Fibroblast of the aortic adventitia (primary cell): ENCODE measurements at regions not wholly inside any gene's neighbourhood (a gene's known extent, or its start where the extent isn't known, plus 50 kb on each side); places are given as distances from the start of the nearest gene placed in this dataset.

ENCODE experiments used
- DNase-seq: peaks from one replicate; pipeline ENCODE4 v3.0.0-alpha.2; 2010; ENCODE audit warnings: low read depth
- H3K4me3 ChIP-seq: 2 replicates; pipeline ENCODE4 v1.5.1; 2011; ENCODE audit warnings: low read depth, mild to moderate bottlenecking, control low read depth, low read length, moderate library complexity
- CTCF ChIP-seq: IDR thresholded peaks from 2 replicates; pipeline ENCODE4 v1.5.1; 2011; ENCODE audit warnings: mild to moderate bottlenecking, low read length, control low read depth, inconsistent platforms; ENCODE audit not compliant: insufficient read depth

- no peak overlapping the region for H3K4me3 ChIP-seq
- no peak for TF ChIP-seq CTCF
- no peak for DNase-seq
Measured at GRCh38 chr10:59108296-59108870, 68.1 kb upstream of the PHYHIPL start.

- no peak for DNase-seq
- no peak for TF ChIP-seq CTCF
- no peak overlapping the region for H3K4me3 ChIP-seq
Measured at GRCh38 chr10:59108886-59109288, 67.6 kb upstream of the PHYHIPL start.

GRCh38 chr10:59109826-59110225 is 66.6 kb upstream of the PHYHIPL start:
- DNase-seq: no peak
- no peak overlapping the region for H3K4me3 ChIP-seq
- TF ChIP-seq CTCF: no peak

GRCh38 chr10:59124187-59124586 is 52.3 kb upstream of the PHYHIPL start:
- no peak for DNase-seq
- TF ChIP-seq CTCF: no peak
- no peak overlapping the region for H3K4me3 ChIP-seq

- TF ChIP-seq CTCF: no peak
- DNase-seq: no peak
- H3K4me3 ChIP-seq: no peak overlapping the region
Measured at GRCh38 chr10:59125666-59126065, 50.8 kb upstream of the PHYHIPL start.

- no peak overlapping the region for H3K4me3 ChIP-seq
- DNase-seq: no peak
- TF ChIP-seq CTCF: no peak
Measured at GRCh38 chr10:59126261-59126660, 50.2 kb upstream of the PHYHIPL start.
